IMR-90 (cell line): ENCODE measurements at regions not wholly inside any gene's neighbourhood (a gene's known extent, or its start where the extent isn't known, plus 50 kb on each side); places are given as distances from the start of the nearest gene placed in this dataset.

ENCODE experiments used
- ATAC-seq: fragments of 200-7000 bp; cut with Tn5 transposase; 2 replicates; pipeline ENCODE4 v1.9.1; 2020; ENCODE audit warnings: low read depth, mild to moderate bottlenecking, moderate library complexity
- BruUV-seq: library from RNA; stranded (reverse); fragments of 400-500 nt; replicated peaks from 2 replicates; lab custom pipeline; 2021; lab: Mats Ljungman, UMichigan
- CTCF ChIA-PET: fragments of 300-600 bp; formaldehyde crosslinking; extraction: SDS; loops from one replicate; lab custom pipeline; 2021; ENCODE audit warnings: antibody characterized with exemption; lab: Yijun Ruan, JAX
- POLR2A ChIA-PET: fragments of 300-600 bp; sonication (Branson Sonifier 250); formaldehyde crosslinking; loops from one replicate; lab custom pipeline; 2022; ENCODE audit warnings: antibody characterized with exemption; ENCODE audit not compliant: unreplicated experiment; lab: Charles Lee
- DNase-seq: peaks from one replicate; pipeline ENCODE4 v3.0.0; 2013
- H2AFZ ChIP-seq: replicated peaks from 2 replicates; pipeline ENCODE3; 2013; ENCODE audit warnings: low read length, mild to moderate bottlenecking; ENCODE audit not compliant: poor library complexity
- H2AK5ac ChIP-seq: 2 replicates; pipeline ENCODE4 v1.6.1; 2013; ENCODE audit warnings: low read depth, low read length, inconsistent platforms
- H2AK9ac ChIP-seq: replicated peaks from 2 replicates; pipeline ENCODE3; 2013; ENCODE audit warnings: mild to moderate bottlenecking, low read depth, low read length, moderate library complexity; ENCODE audit not compliant: poor library complexity
- H2BK120ac ChIP-seq: 2 replicates; pipeline ENCODE4 v1.6.1; 2013; ENCODE audit warnings: low read depth, low read length, inconsistent platforms
- H2BK15ac ChIP-seq: 3 replicates; pipeline ENCODE4 v1.6.1; 2013; ENCODE audit warnings: low read depth, low read length, inconsistent platforms
- H2BK20ac ChIP-seq: 2 replicates; pipeline ENCODE4 v1.6.1; 2013; ENCODE audit warnings: low read depth, mild to moderate bottlenecking, inconsistent platforms, low read length, moderate library complexity
- H2BK5ac ChIP-seq: 2 replicates; pipeline ENCODE4 v1.6.1; 2013; ENCODE audit warnings: mild to moderate bottlenecking, low read depth, low read length, inconsistent platforms; ENCODE audit not compliant: poor library complexity, severe bottlenecking
- H3K14ac ChIP-seq: replicated peaks from 2 replicates; pipeline ENCODE4 v1.6.1; 2013; ENCODE audit warnings: low read depth, low read length, inconsistent platforms
- H3K18ac ChIP-seq: 2 replicates; pipeline ENCODE4 v1.6.1; 2013; ENCODE audit warnings: low read depth, low read length, control low read depth
- H3K23ac ChIP-seq: 2 replicates; pipeline ENCODE4 v1.6.1; 2013; ENCODE audit warnings: low read depth, low read length, inconsistent platforms
- H3K27ac ChIP-seq: 2 replicates; pipeline ENCODE4 v1.5.1; 2013; ENCODE audit warnings: mild to moderate bottlenecking, control low read depth, low read length; ENCODE audit not compliant: insufficient read depth
- H3K27me3 ChIP-seq: 2 replicates; pipeline ENCODE4 v1.6.1; 2013; ENCODE audit warnings: low read length; ENCODE audit not compliant: control insufficient read depth, insufficient read depth
- H3K36me3 ChIP-seq: 2 replicates; pipeline ENCODE4 v1.6.1; 2013; ENCODE audit warnings: low read length, mixed read lengths; ENCODE audit not compliant: control insufficient read depth, insufficient read depth
- H3K4ac ChIP-seq: 2 replicates; pipeline ENCODE4 v1.6.1; 2013; ENCODE audit warnings: low read depth, low read length, inconsistent platforms
- H3K4me1 ChIP-seq: 2 replicates; pipeline ENCODE4 v1.6.1; 2013; ENCODE audit warnings: low read length, mixed read lengths; ENCODE audit not compliant: control insufficient read depth, insufficient read depth
- H3K4me2 ChIP-seq: 2 replicates; pipeline ENCODE4 v1.6.1; 2013; ENCODE audit warnings: low read depth, mild to moderate bottlenecking, control low read depth, low read length, moderate library complexity
- H3K4me3 ChIP-seq: 2 replicates; pipeline ENCODE4 v1.5.1; 2013; ENCODE audit warnings: low read depth, mild to moderate bottlenecking, control low read depth, low read length, moderate library complexity; ENCODE audit not compliant: insufficient read depth
- H3K56ac ChIP-seq: 2 replicates; pipeline ENCODE4 v1.6.1; 2013; ENCODE audit warnings: low read length, inconsistent platforms; ENCODE audit not compliant: insufficient read depth; ENCODE audit errors: extremely low read depth
- H3K79me1 ChIP-seq, 2 experiments: 2 replicates each; pipeline ENCODE4 v1.6.1; 2013; ENCODE audit warnings: low read length in 2 of 2, inconsistent platforms in 1 of 2, low read depth in 1 of 2
- H3K9ac ChIP-seq: 2 replicates; pipeline ENCODE4 v1.6.1; 2013; ENCODE audit warnings: low read depth, low read length, control low read depth
- H3K9me1 ChIP-seq: 2 replicates; pipeline ENCODE4 v1.6.1; 2013; ENCODE audit warnings: low read length, inconsistent platforms; ENCODE audit not compliant: insufficient read depth
- H3K9me3 ChIP-seq: 2 replicates; pipeline ENCODE4 v1.6.1; 2013; ENCODE audit warnings: low read length; ENCODE audit not compliant: control insufficient read depth, insufficient read depth
- H4K20me1 ChIP-seq: 2 replicates; pipeline ENCODE4 v1.6.1; 2013; ENCODE audit warnings: low read length, inconsistent platforms; ENCODE audit not compliant: insufficient read depth
- H4K5ac ChIP-seq: 2 replicates; pipeline ENCODE4 v1.6.1; 2013; ENCODE audit warnings: mild to moderate bottlenecking, low read depth, low read length, control low read depth
- H4K8ac ChIP-seq, 2 experiments: 2 replicates each; pipeline ENCODE4 v1.6.1; 2013; ENCODE audit warnings: low read depth in 2 of 2, low read length in 2 of 2, control low read depth in 1 of 2, inconsistent platforms in 1 of 2
- H4K91ac ChIP-seq: 2 replicates; pipeline ENCODE4 v1.6.1; 2013; ENCODE audit warnings: low read depth, low read length, inconsistent platforms; ENCODE audit not compliant: insufficient read depth
- BHLHE40 ChIP-seq: fragments of 150-350 bp; IDR thresholded peaks from 2 replicates; pipeline ENCODE4 v1.6.1; 2016; ENCODE audit warnings: mild to moderate bottlenecking, low read depth, low read length
- CEBPB ChIP-seq: IDR thresholded peaks from 2 replicates; pipeline ENCODE4 v1.6.1; 2012; ENCODE audit warnings: low read depth, low read length, improper control_type of control experiment
- CHD1 ChIP-seq: IDR thresholded peaks from 2 replicates; pipeline ENCODE4 v1.6.1; 2012; ENCODE audit warnings: low read depth, low read length, improper control_type of control experiment
- CTCF ChIP-seq: conservative IDR thresholded peaks from 2 replicates; pipeline ENCODE4 v1.5.1; 2012; ENCODE audit warnings: mild to moderate bottlenecking, low read depth, low read length, improper control_type of control experiment
- ELK1 ChIP-seq: fragments of 150-350 bp; IDR thresholded peaks from 2 replicates; pipeline ENCODE4 v1.6.1; 2016; ENCODE audit warnings: low read depth, mild to moderate bottlenecking, low read length, moderate library complexity, borderline replicate concordance
- FOS ChIP-seq: fragments of 150-350 bp; IDR thresholded peaks from 2 replicates; pipeline ENCODE4 v1.6.1; 2016; ENCODE audit warnings: low read depth, low read length
- MAFK ChIP-seq: IDR thresholded peaks from 2 replicates; pipeline ENCODE4 v1.6.1; 2012; ENCODE audit warnings: low read depth, low read length, improper control_type of control experiment
- MAZ ChIP-seq: IDR thresholded peaks from 2 replicates; pipeline ENCODE4 v1.6.1; 2012; ENCODE audit warnings: low read depth, mild to moderate bottlenecking, low read length, improper control_type of control experiment, moderate library complexity, borderline replicate concordance
- MXI1 ChIP-seq: IDR thresholded peaks from 2 replicates; pipeline ENCODE4 v1.6.1; 2012; ENCODE audit warnings: low read depth, mild to moderate bottlenecking, low read length, moderate library complexity, borderline replicate concordance
- NFE2L2 ChIP-seq: fragments of 150-350 bp; IDR thresholded peaks from 2 replicates; pipeline ENCODE4 v1.6.1; 2016; ENCODE audit warnings: low read depth, mild to moderate bottlenecking, low read length
- POLR2A ChIP-seq: IDR thresholded peaks from 2 replicates; pipeline ENCODE4 v1.6.1; 2012; ENCODE audit warnings: mild to moderate bottlenecking, low read depth, low read length
- RAD21 ChIP-seq: IDR thresholded peaks from 2 replicates; pipeline ENCODE4 v1.6.1; 2012; ENCODE audit warnings: low read length, improper control_type of control experiment
- RCOR1 ChIP-seq: IDR thresholded peaks from 2 replicates; pipeline ENCODE4 v1.6.1; 2012; ENCODE audit warnings: mild to moderate bottlenecking, low read length, improper control_type of control experiment; ENCODE audit not compliant: insufficient replicate concordance
- RFX5 ChIP-seq: IDR thresholded peaks from 2 replicates; pipeline ENCODE4 v1.8.0; 2012; ENCODE audit warnings: low read depth, mild to moderate bottlenecking, low read length, moderate library complexity
- SMC3 ChIP-seq: fragments of 150-350 bp; IDR thresholded peaks from 2 replicates; pipeline ENCODE4 v1.6.1; 2016; ENCODE audit warnings: low read depth, mild to moderate bottlenecking, antibody characterized with exemption, low read length, moderate library complexity
- USF2 ChIP-seq: fragments of 150-350 bp; IDR thresholded peaks from 2 replicates; pipeline ENCODE4 v1.6.1; 2017; ENCODE audit warnings: mild to moderate bottlenecking, antibody characterized with exemption, low read length, low read depth
- dilution Hi-C: fragments of 300-500 bp; cut with HindIII; formaldehyde crosslinking; loops from one replicate; pipeline ENCODE4 v1.14.3; 2018; ENCODE audit warnings: low sequenced_read_pairs; ENCODE audit not compliant: unreplicated experiment
- in situ Hi-C: fragments of 300-500 bp; cut with MboI; formaldehyde crosslinking; loops from 3 replicates; pipeline ENCODE4 v1.14.3; 2019; ENCODE audit warnings: low sequenced_read_pairs, inconsistent platforms, mixed read lengths
- intact Hi-C: fragments of 100-400 bp; cut with micrococcal nuclease; formaldehyde crosslinking; loops from 2 replicates; pipeline ENCODE4 v1.10.0; 2022

- Histone ChIP-seq H3K79me1 (no peaks in the 10 kb centered on the region), H3K14ac (no peak overlapping the region), H2BK15ac (no peak overlapping the region), H2AFZ (no peak overlapping the region), H3K23ac (no peak overlapping the region), H3K4me1 (peaks cover 2% of the 10 kb centered on the region), H2BK120ac (no peak overlapping the region), H3K18ac (no peak overlapping the region), H4K8ac (no peak overlapping the region), H3K4me2 (no peak overlapping the region), H4K5ac (no peak overlapping the region), H3K27me3 (no peaks in the 10 kb centered on the region), H3K4me3 (no peak overlapping the region), H3K9ac (no peak overlapping the region), H2BK5ac (no peak overlapping the region), H4K91ac (no peak overlapping the region), H3K9me3 (no peaks in the 10 kb centered on the region), H3K9me1 (no peaks in the 10 kb centered on the region), H2BK20ac (no peak overlapping the region), H3K27ac (no peak overlapping the region), H3K36me3 (no peaks in the 10 kb centered on the region), H2AK9ac (no peak overlapping the region), H3K4ac (no peak overlapping the region), H3K56ac (no peak overlapping the region), H4K20me1 (no peaks in the 10 kb centered on the region), H2AK5ac (no peak overlapping the region)
- in situ Hi-C loops, result no loop called here
- dilution Hi-C loops, result no loop called here
- ChIA-PET CTCF (no interaction called here), POLR2A (no interaction called here)
- intact Hi-C loops, result no loop called here
- TF ChIP-seq RCOR1, result no peak
- TF ChIP-seq RAD21, result no peak
- no peak for TF ChIP-seq CTCF
- no peak for TF ChIP-seq NFE2L2
- no peak for TF ChIP-seq CHD1
- no peak for TF ChIP-seq MAFK
- no peak for TF ChIP-seq RFX5
- no peak for TF ChIP-seq ELK1
- TF ChIP-seq MXI1, result no peak
- TF ChIP-seq POLR2A, result no peak
- TF ChIP-seq USF2, result no peak
- no peak for TF ChIP-seq MAZ
- no peak for TF ChIP-seq SMC3
- no peak for TF ChIP-seq FOS
- no peak for TF ChIP-seq CEBPB
- TF ChIP-seq BHLHE40, result no peak
- BruUV-seq, result no TSS peak
- DNase-seq (no peak), ATAC-seq (no peak)
These were observed 455.9 kb upstream of the NR2F2 start for GRCh38 chr15:95874637-95875036.
